ENCODE measurements at regions not wholly inside any gene's neighbourhood (a gene's known extent, or its start where the extent isn't known, plus 50 kb on each side); places are given as distances from the start of the nearest gene placed in this dataset.
"Not testable (repeated sequence)": the region's sequence is repeated elsewhere in the genome, so short reads cannot be mapped to it uniquely, and the experiment has no call there.

GRCh38 chr15:20240366-20240917, 301.2 kb downstream of the GOLGA6L6 start:
- not testable (repeated sequence) for TF ChIP-seq CTCF, POLR2A (IDR thresholded peaks at IDR 0.05)
